Liver (tissue), 8 donors: ENCODE measurements at regions not wholly inside any gene's neighbourhood (a gene's known extent, or its start where the extent isn't known, plus 50 kb on each side); places are given as distances from the start of the nearest gene placed in this dataset.

ENCODE experiments used
- DNase-seq: peaks from one replicate; pipeline ENCODE4 v3.0.0-alpha.2; 2017; ENCODE audit warnings: low spot score
- H3K27ac ChIP-seq, 2 donors: one replicate each; pipeline ENCODE4 v1.7.0; 2013; ENCODE audit warnings: inconsistent platforms in 2 of 2, low read length in 2 of 2, control low read depth in 1 of 2, low read depth in 1 of 2, mild to moderate bottlenecking in 1 of 2
- H3K27me3 ChIP-seq, 4 donors: one replicate each; pipeline versions ENCODE4 v1.6.1 to v1.7.0; 2013; ENCODE audit warnings: low read length in 3 of 4, inconsistent platforms in 1 of 4, mild to moderate bottlenecking in 1 of 4, moderate library complexity in 1 of 4; ENCODE audit not compliant: control insufficient read depth in 4 of 4, insufficient read depth in 4 of 4
- H3K36me3 ChIP-seq, 4 donors: one replicate each; pipeline versions ENCODE4 v1.6.1 to v1.7.0; 2013; ENCODE audit warnings: low read length in 3 of 4, mild to moderate bottlenecking in 3 of 4, low read depth in 1 of 4, moderate library complexity in 1 of 4; ENCODE audit not compliant: control insufficient read depth in 4 of 4, insufficient read depth in 3 of 4
- H3K4me1 ChIP-seq, 4 donors: one replicate each; pipeline versions ENCODE4 v1.6.1 to v1.7.0; 2013; ENCODE audit warnings: low read length in 3 of 4, mild to moderate bottlenecking in 3 of 4, moderate library complexity in 1 of 4; ENCODE audit not compliant: control insufficient read depth in 4 of 4, insufficient read depth in 4 of 4
- H3K4me3 ChIP-seq, 3 donors: one replicate each; pipeline versions ENCODE4 v1.6.1 to v1.7.0; 2013; ENCODE audit warnings: low read length in 3 of 3, control low read depth in 1 of 3, low read depth in 1 of 3, mild to moderate bottlenecking in 1 of 3
- H3K9ac ChIP-seq, 2 donors: one replicate each; pipeline ENCODE4 v1.7.0; 2013; ENCODE audit warnings: low read length in 2 of 2, mild to moderate bottlenecking in 2 of 2, moderate library complexity in 2 of 2, control low read depth in 1 of 2, low read depth in 1 of 2
- H3K9me3 ChIP-seq, 4 donors: one replicate each; pipeline versions ENCODE4 v1.6.1 to v1.7.0; 2013; ENCODE audit warnings: low read length in 3 of 4; ENCODE audit not compliant: control insufficient read depth in 4 of 4
- EGR1 ChIP-seq, 2 donors: IDR thresholded peaks; 2 replicates each; pipeline ENCODE4 v1.6.1; 2016 to 2018; ENCODE audit warnings: antibody characterized with exemption in 2 of 2, low read depth in 2 of 2
- FOXA1 ChIP-seq: IDR thresholded peaks from 2 replicates; pipeline ENCODE4 v1.6.1; 2016; ENCODE audit warnings: antibody characterized with exemption
- FOXA2 ChIP-seq: IDR thresholded peaks from 2 replicates; pipeline ENCODE4 v1.6.1; 2016; ENCODE audit warnings: antibody characterized with exemption
- GABPA ChIP-seq, 2 donors: IDR thresholded peaks in 1 of 2; conservative IDR thresholded peaks in 1 of 2; 2 replicates each; pipeline ENCODE4 v1.6.1; 2016; ENCODE audit warnings: antibody characterized with exemption in 2 of 2, mild to moderate bottlenecking in 1 of 2, moderate library complexity in 1 of 2
- HNF4A ChIP-seq, 2 donors: conservative IDR thresholded peaks; 2 replicates each; pipeline ENCODE4 v1.6.1; 2016; ENCODE audit warnings: antibody characterized with exemption in 2 of 2, mild to moderate bottlenecking in 2 of 2
- HNF4G ChIP-seq: IDR thresholded peaks from 2 replicates; pipeline ENCODE4 v1.6.1; 2016; ENCODE audit warnings: antibody characterized with exemption
- JUND ChIP-seq, 2 donors: IDR thresholded peaks; 2 replicates each; pipeline ENCODE4 v1.6.1; 2016; ENCODE audit warnings: antibody characterized with exemption in 2 of 2
- NR2F2 ChIP-seq: IDR thresholded peaks from 2 replicates; pipeline ENCODE4 v1.6.1; 2016; ENCODE audit warnings: antibody characterized with exemption
- RAD21 ChIP-seq, 2 donors: IDR thresholded peaks; 2 replicates each; pipeline ENCODE4 v1.6.1; 2016; ENCODE audit warnings: antibody characterized with exemption in 2 of 2, mild to moderate bottlenecking in 2 of 2
- RXRA ChIP-seq, 2 donors: IDR thresholded peaks; 2 replicates each; pipeline ENCODE4 v1.6.1; 2017 to 2018; ENCODE audit warnings: antibody characterized with exemption in 2 of 2, mild to moderate bottlenecking in 1 of 2
- SP1 ChIP-seq: IDR thresholded peaks from 2 replicates; pipeline ENCODE4 v1.6.1; 2018; ENCODE audit warnings: antibody characterized with exemption, mild to moderate bottlenecking
- TAF1 ChIP-seq: conservative IDR thresholded peaks from 2 replicates; pipeline ENCODE4 v1.6.1; 2016; ENCODE audit warnings: antibody characterized with exemption, mild to moderate bottlenecking
- YY1 ChIP-seq: IDR thresholded peaks from 2 replicates; pipeline ENCODE4 v1.6.1; 2016; ENCODE audit warnings: antibody characterized with exemption, mild to moderate bottlenecking
- ZBTB33 ChIP-seq: IDR thresholded peaks from 2 replicates; pipeline ENCODE4 v1.6.1; 2016; ENCODE audit warnings: antibody characterized with exemption
- WGBS: extraction: QIAGEN DNeasy Blood & Tissue Kit; methylation state at CpG from one replicate; pipeline ENCODE4 v1.1.7; 2013; 5-methylcytosine and 5-hydroxymethylcytosine counted together
- TF ChIP-seq, protein P1 (sequence below): fragments of 150-350 bp; IDR thresholded peaks from 2 replicates; pipeline ENCODE4 v1.5.1; 2017; ENCODE audit warnings: improper control_type of control experiment, low read depth, low read length; ENCODE audit not compliant: missing input control
- TF ChIP-seq, protein P2 (sequence below): IDR thresholded peaks from 2 replicates; pipeline ENCODE4 v1.6.1; 2016; ENCODE audit warnings: antibody characterized with exemption
- TF ChIP-seq, protein P3 (sequence below): IDR thresholded peaks from 2 replicates; pipeline ENCODE4 v1.6.1; 2016; ENCODE audit warnings: antibody characterized with exemption, mild to moderate bottlenecking
- donor health status: healthy.
- donor health status: healthy.
- donor health status: healthy.
- donor health status: healthy.
- donor health status: healthy.

DNA sequence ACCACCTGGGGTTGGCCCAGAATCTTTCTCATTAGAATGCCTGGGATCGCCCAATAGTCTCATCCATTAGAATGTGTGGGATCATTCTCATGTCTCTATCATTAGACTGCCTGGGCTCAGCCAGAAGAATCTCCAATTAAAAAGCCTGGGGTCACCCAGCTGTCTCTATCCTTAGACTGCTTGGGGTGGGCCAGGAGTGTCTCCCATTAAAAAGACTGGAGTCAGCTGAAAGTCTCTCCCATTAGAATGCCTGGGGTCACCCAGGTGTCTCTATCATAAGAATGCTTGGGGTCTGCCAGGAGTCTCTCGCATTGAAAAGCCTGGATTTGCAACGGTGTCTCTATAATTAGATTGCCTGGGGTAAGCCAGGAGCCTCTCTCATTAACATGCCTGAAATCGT lies 2225.7 kb downstream of the TP53TG3F start:
- WGBS: 59% methylated on average over 4 of the region's 4 CpGs
- TF ChIP-seq SP1 (no peak), FOXA1 (no peak)
- H3K27me3 ChIP-seq: no peaks in the 10 kb centered on the region
- peaks cover 2 to 10% (median 4%) of the 10 kb centered on the region in 4 donors for H3K9me3 ChIP-seq
- H3K9ac ChIP-seq: no peak overlapping the region
- no peak for DNase-seq
- no peaks in the 10 kb centered on the region for H3K4me1 ChIP-seq
- no peaks in the 10 kb centered on the region for H3K36me3 ChIP-seq
- H3K27ac ChIP-seq: no peak overlapping the region
- H3K4me3 ChIP-seq: no peak overlapping the region

- H3K36me3 ChIP-seq: no peaks in the 10 kb centered on the region
- DNase-seq: no peak
- 88% methylated on average over 3 of the region's 3 CpGs for WGBS
- H3K27me3 ChIP-seq: no peaks in the 10 kb centered on the region
- no peak overlapping the region for H3K9ac ChIP-seq
- H3K4me1 ChIP-seq: no peaks in the 10 kb centered on the region
- H3K9me3 ChIP-seq: peaks cover 2 to 10% (median 6%) of the 10 kb centered on the region in 4 donors
- no peak overlapping the region for H3K4me3 ChIP-seq
- H3K27ac ChIP-seq: no peak overlapping the region
- TF ChIP-seq, protein P1, sequence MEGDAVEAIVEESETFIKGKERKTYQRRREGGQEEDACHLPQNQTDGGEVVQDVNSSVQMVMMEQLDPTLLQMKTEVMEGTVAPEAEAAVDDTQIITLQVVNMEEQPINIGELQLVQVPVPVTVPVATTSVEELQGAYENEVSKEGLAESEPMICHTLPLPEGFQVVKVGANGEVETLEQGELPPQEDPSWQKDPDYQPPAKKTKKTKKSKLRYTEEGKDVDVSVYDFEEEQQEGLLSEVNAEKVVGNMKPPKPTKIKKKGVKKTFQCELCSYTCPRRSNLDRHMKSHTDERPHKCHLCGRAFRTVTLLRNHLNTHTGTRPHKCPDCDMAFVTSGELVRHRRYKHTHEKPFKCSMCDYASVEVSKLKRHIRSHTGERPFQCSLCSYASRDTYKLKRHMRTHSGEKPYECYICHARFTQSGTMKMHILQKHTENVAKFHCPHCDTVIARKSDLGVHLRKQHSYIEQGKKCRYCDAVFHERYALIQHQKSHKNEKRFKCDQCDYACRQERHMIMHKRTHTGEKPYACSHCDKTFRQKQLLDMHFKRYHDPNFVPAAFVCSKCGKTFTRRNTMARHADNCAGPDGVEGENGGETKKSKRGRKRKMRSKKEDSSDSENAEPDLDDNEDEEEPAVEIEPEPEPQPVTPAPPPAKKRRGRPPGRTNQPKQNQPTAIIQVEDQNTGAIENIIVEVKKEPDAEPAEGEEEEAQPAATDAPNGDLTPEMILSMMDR: no peak
- TF ChIP-seq NR2F2 (no peak), SP1 (no peak), HNF4G (no peak), EGR1 (IDR thresholded peaks at IDR 0.05; ENCODE audit: low read depth in 2 of 2) (no peak), ZBTB33 (no peak), RAD21 (IDR thresholded peaks at IDR 0.05) (no peak), RXRA (IDR thresholded peaks at IDR 0.05) (no peak), JUND (IDR thresholded peaks at IDR 0.05) (no peak), GABPA (IDR thresholded peaks at IDR 0.05 in 1 of 2, conservative IDR thresholded peaks at IDR 0.05 in 1 of 2) (no peak), HNF4A (conservative IDR thresholded peaks at IDR 0.05) (no peak), FOXA1 (no peak), YY1 (no peak), TAF1 (no peak), FOXA2 (no peak)
- TF ChIP-seq, protein P2, sequence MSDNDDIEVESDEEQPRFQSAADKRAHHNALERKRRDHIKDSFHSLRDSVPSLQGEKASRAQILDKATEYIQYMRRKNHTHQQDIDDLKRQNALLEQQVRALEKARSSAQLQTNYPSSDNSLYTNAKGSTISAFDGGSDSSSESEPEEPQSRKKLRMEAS: no peak
- TF ChIP-seq, protein P3, sequence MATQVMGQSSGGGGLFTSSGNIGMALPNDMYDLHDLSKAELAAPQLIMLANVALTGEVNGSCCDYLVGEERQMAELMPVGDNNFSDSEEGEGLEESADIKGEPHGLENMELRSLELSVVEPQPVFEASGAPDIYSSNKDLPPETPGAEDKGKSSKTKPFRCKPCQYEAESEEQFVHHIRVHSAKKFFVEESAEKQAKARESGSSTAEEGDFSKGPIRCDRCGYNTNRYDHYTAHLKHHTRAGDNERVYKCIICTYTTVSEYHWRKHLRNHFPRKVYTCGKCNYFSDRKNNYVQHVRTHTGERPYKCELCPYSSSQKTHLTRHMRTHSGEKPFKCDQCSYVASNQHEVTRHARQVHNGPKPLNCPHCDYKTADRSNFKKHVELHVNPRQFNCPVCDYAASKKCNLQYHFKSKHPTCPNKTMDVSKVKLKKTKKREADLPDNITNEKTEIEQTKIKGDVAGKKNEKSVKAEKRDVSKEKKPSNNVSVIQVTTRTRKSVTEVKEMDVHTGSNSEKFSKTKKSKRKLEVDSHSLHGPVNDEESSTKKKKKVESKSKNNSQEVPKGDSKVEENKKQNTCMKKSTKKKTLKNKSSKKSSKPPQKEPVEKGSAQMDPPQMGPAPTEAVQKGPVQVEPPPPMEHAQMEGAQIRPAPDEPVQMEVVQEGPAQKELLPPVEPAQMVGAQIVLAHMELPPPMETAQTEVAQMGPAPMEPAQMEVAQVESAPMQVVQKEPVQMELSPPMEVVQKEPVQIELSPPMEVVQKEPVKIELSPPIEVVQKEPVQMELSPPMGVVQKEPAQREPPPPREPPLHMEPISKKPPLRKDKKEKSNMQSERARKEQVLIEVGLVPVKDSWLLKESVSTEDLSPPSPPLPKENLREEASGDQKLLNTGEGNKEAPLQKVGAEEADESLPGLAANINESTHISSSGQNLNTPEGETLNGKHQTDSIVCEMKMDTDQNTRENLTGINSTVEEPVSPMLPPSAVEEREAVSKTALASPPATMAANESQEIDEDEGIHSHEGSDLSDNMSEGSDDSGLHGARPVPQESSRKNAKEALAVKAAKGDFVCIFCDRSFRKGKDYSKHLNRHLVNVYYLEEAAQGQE: no peak
Measured at GRCh38 chr16:35686595-35686994, 2227.2 kb downstream of the TP53TG3F start.
